ENCODE measurements at regions not wholly inside any gene's neighbourhood (a gene's known extent, or its start where the extent isn't known, plus 50 kb on each side); places are given as distances from the start of the nearest gene placed in this dataset.

GRCh38 chr16:63018581-63019223 lies 982.5 kb upstream of the CDH8 start:
- DNase-seq: no peak

- DNase-seq: no peak
Observed at GRCh38 chr16:63008688-63009087, 972.5 kb upstream of the CDH8 start.

- no peak for DNase-seq
Observed at GRCh38 chr16:63005356-63005755, 969.1 kb upstream of the CDH8 start.

GRCh38 chr16:62989480-62989879 lies 953.2 kb upstream of the CDH8 start:
- DNase-seq: no peak

DNA sequence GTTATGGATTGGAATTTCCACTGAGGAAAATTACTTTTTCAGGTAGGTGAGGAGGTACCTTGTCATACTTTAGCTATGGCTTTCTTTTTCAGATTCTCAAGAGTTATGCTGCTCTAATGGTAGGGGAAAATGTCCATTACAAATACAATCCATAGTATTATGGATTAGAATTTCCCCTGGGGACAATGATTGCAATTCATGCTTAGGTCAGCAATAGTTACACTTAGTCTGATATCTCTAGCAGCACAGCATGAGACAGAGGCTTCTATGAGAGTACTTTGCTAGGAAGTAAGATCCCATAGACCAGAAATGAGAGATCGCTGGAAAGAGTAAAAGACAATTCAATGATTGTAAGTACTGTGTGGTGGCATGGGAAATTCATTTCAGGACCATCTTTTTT lies 949.5 kb upstream of the CDH8 start:
- no peak for DNase-seq

DNA sequence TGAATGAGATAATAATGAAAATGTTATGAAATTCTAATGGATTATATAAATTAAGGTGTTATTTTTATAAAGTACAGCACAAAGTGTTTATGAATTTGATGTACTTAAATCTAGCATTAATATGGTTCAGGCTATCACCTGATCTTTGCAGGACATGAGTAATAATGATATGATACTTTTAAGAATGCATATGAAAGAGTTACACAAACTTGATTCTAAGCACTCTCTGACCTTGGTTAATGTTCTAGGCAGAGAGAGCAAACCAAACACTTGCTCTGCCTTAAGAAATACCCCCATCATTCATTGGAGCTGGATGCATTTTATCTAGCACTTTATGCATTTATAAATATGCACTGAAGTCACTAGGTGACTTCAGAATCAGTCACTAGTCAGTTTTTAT lies 942.2 kb upstream of the CDH8 start:
- no peak for DNase-seq

DNA sequence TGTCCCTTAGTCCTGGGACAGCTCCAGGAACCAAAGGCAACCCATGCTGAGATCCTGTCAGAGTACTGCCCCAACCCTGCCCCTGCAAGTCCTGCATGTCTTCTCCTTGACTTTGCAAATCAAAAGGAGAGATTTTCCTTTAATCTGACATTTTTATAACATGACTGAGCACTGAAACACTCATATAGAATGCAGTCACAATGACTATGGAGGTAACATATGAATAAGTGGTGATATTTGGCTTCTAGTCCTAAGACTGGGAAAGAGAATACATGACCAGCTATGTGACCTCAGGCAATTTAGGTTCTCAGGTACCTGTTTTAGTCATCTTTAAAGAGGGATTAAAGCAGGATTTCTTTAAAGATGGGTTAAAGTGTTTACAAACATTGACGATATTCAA lies 941.6 kb upstream of the CDH8 start:
- no peak for DNase-seq

DNA sequence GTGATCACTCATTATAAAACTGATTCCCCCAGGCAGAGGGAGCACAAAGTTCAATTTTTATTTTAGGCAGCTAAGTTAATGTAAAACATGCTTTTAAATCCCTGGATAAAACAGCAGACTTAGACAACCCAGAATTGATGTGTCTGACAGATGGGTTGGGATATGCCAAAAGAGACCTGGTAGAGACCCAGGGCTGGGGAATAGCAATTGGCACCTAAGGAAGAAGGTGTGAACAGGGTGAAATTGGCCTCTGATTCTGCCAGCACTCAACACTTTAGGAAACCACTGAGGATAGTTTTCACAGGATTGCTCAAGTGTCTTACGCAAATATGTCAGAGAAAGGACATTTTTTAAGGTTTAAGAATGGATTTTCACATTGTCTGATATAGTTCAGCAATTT lies 938.2 kb upstream of the CDH8 start:
- DNase-seq: no peak

DNA sequence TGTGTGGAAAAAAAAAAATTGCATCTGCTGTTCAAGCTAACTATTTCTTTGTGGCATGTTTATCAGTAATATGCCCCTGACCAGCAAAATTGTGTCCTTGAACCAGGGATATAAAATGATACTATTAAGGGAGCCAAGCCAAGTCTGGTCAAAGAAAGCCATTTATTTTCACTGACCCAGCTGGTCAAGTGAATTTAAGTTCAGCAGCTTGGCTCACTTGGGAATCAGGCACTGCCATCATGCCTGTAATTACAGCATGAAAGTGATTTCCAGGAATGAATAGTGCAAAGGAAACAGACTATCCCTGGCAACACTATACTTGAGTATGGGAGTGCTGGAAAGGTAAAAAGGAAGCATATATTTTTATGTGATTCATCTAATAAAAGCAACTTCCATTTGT lies 934.6 kb upstream of the CDH8 start:
- DNase-seq: no peak

- DNase-seq: no peak
Observed at GRCh38 chr16:62969711-62970318, 933.6 kb upstream of the CDH8 start.

DNA sequence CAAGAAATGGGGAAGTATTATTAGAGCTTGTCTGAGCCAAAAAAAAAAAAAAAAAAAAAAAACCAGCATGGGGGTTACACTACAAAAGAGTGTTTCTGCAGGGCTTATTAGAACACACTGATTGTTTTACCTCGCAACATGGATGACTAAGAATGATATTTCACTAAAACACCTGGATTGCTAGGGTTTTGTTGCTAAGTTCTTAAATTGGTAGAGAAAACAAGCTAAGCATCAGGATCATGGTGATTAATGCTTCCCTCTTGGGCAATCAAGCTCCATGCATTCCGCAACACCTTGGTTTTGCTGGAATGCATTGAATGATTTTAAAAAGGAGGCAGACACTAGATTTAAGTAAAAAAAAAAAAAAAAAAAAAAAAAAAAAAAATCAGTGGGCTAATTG lies 931.4 kb upstream of the CDH8 start:
- no peak for DNase-seq

DNA sequence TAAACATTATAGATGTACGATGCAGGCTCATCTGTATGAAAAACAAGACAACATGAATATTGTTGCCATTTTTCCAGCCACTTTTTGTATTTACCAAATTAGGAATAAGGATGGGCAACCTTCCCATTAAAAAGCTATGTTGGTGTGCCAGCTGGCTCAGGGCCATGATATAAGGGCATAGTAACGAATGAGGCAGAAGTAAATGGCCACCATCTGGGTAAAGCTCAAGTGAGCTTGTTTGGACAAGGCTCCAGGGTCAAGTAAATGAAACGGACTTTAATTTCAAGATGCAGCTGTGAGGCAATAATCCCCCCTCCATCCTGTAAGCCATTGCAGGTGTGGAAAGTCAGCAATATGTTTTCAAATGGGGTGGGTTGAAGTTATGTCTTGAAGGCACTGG lies 930.9 kb upstream of the CDH8 start:
- DNase-seq: no peak

- DNase-seq: no peak
Observed at GRCh38 chr16:62966626-62967025, 930.4 kb upstream of the CDH8 start.

- no peak for DNase-seq
Observed at GRCh38 chr16:62965831-62966230, 929.6 kb upstream of the CDH8 start.

DNA sequence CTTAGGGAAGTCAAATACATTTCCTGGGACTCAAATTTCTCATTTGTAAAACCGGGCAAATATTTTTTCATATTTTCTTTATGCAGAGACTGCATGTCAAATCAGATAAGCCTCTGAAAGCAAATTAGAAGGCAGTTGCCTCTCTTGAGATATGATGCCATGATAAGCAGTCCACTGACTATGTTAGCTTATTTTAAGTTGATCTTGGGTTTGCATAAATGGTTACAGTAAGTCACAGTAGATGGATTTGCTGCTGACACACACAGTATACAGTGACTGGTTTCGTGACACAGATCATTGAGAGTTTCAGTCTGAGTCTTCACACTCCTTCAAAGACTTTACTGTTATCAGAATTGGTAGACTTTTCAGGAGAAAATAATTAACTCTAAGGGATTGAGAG lies 927.6 kb upstream of the CDH8 start:
- no peak for DNase-seq

- DNase-seq: no peak
Observed at GRCh38 chr16:62955033-62955349, 918.8 kb upstream of the CDH8 start.

DNA sequence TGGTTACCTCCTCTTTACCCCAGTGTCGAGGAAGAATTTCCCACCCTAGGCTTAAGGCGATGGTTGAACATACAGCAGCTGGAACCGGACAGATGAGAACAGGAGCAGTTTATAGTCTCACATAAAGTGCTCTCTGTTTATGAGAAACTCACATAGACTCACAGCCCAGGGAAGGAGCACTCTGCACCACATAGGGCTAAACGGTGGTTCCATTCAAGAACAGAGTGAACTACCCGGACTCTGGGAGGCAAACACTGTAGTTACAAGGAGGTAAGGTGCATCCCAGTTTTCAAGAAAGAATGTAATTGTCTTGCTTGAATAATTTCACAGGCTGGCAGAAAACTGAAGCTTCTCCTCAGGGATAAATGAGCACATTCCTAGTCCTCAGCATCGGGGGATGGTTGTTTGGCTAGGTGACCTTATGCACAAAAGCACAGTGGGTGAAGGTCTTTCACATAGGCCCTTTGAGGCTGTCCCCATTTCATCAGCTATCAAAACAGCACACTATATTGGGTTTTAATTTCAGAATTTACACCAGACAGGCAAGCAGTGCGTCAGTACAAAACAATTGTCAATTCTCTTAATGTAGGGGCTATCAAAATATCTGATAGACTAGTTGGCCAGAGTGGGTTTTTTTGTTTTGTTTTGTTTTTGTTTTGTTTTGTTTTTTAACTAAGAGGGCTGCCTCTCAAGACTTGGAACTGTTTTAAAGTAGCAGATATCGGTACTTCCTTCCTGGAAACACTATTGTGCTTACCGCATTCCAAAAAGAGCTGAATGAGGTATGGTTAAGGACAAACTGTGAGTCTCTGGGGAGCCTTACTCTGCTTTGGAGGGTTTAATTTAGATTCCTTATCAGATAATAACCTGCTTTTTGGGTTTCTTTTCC lies 918.1 kb upstream of the CDH8 start:
- DNase-seq: no peak

GRCh38 chr16:62950351-62950750 lies 914.1 kb upstream of the CDH8 start:
- DNase-seq: no peak

DNA sequence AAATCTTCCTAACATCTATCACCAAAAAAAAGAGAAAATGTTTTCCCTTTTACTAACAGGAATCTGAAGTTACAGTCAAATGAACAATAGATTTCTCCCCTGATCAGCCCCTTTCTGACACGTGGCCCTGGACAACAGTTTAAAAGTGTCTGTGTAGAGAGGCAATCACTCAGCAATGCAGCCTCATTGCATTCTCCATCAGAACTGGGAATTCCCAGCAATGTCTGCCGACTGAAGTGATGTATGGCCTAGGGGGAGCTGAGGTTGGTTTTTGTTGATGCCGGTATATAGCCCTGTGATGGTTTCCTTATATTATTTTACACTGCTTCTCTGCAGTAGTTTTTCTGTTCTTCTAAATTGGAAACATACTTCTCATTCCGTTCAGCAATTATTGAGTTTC lies 904.3 kb upstream of the CDH8 start:
- no peak for DNase-seq

- no peak for DNase-seq
Observed at GRCh38 chr16:62939687-62940086, 903.4 kb upstream of the CDH8 start.

DNA sequence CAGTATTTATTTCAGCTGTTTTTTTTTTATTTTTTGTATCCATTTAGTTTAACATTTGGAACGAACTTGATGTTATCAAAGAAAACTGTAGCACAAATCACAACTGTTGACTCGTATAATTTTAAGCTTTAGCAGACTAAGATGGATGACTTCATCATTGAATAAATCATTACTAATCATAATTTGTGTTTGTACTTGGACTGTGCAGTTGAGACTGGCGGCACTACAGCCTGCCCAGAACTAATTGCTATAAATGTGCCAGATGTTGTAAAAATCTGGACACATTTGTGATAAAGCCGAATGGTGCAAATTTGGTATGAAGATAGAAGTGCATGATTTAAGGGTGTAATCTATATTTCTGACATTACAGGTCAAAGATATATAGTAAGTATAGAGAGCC lies 897.7 kb upstream of the CDH8 start:
- DNase-seq: no peak

DNA sequence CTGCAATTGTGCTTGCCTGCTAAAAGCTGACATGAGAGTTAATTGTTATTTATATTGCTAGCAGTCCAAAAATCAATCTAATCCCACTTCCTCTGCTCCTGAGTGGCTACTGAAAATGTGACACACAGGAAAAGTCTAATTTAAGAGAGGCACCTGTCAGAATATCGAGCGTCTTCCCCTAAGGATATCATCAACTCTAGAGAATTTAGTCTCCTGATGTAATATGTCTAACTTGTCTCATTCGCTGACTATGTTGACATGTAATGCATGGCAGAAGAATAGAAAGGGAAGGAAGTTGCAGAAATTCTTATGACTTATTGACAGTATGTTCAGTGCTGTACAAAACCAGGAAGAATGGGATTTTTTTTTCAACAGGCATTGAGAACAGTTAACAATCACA lies 893.4 kb upstream of the CDH8 start:
- DNase-seq: no peak

- DNase-seq: no peak
Observed at GRCh38 chr16:62927122-62927521, 890.9 kb upstream of the CDH8 start.

GRCh38 chr16:62926121-62926801 lies 890.0 kb upstream of the CDH8 start:
- DNase-seq: no peak

All from suppressor macrophage treated with lipopolysaccharide for 1 hour (primary cell).